Left kidney (tissue), 1 donor: ENCODE measurements at regions not wholly inside any gene's neighbourhood (a gene's known extent, or its start where the extent isn't known, plus 50 kb on each side); places are given as distances from the start of the nearest gene placed in this dataset.

Experiments used
- DNase-seq: peaks from one replicate; pipeline ENCODE4 v3.0.0-alpha.2; 2013

GRCh38 chr2:234674781-234675201, 177.9 kb upstream of the ARL4C start:
- DNase-seq: no peak

GRCh38 chr2:234673961-234674759, 177.3 kb upstream of the ARL4C start:
- no peak for DNase-seq

GRCh38 chr2:234673501-234673900, 176.6 kb upstream of the ARL4C start:
- no peak for DNase-seq

- no peak for DNase-seq
Observed at GRCh38 chr2:234672498-234673150, 175.7 kb upstream of the ARL4C start.

GRCh38 chr2:234671716-234672115, 174.8 kb upstream of the ARL4C start:
- no peak for DNase-seq

- no peak for DNase-seq
Observed at GRCh38 chr2:234671231-234671630, 174.3 kb upstream of the ARL4C start.

GRCh38 chr2:234670806-234671205, 173.9 kb upstream of the ARL4C start:
- DNase-seq: no peak

- no peak for DNase-seq
Observed at GRCh38 chr2:234670052-234670451, 173.2 kb upstream of the ARL4C start.

GRCh38 chr2:234669621-234670020, 172.7 kb upstream of the ARL4C start:
- no peak for DNase-seq

- no peak for DNase-seq
Observed at GRCh38 chr2:234669001-234669400, 172.1 kb upstream of the ARL4C start.

- DNase-seq: no peak
Observed at GRCh38 chr2:234666911-234667310, 170.0 kb upstream of the ARL4C start.

GRCh38 chr2:234665304-234665703, 168.4 kb upstream of the ARL4C start:
- no peak for DNase-seq

GRCh38 chr2:234661849-234662248, 165.0 kb upstream of the ARL4C start:
- no peak for DNase-seq

- no peak for DNase-seq
Observed at GRCh38 chr2:234661175-234661574, 164.3 kb upstream of the ARL4C start.

GRCh38 chr2:234655706-234656105, 158.8 kb upstream of the ARL4C start:
- no peak for DNase-seq

- DNase-seq: no peak
Observed at GRCh38 chr2:234650911-234651310, 154.0 kb upstream of the ARL4C start.

GRCh38 chr2:234649951-234650350, 153.1 kb upstream of the ARL4C start:
- DNase-seq: no peak

- DNase-seq: no peak
Observed at GRCh38 chr2:234643407-234643806, 146.5 kb upstream of the ARL4C start.

- DNase-seq: no peak
Observed at GRCh38 chr2:234641086-234641485, 144.2 kb upstream of the ARL4C start.

GRCh38 chr2:234640657-234641056, 143.8 kb upstream of the ARL4C start:
- DNase-seq: no peak

GRCh38 chr2:234638966-234639365, 142.1 kb upstream of the ARL4C start:
- DNase-seq: no peak

- DNase-seq: no peak
Observed at GRCh38 chr2:234635284-234635683, 138.4 kb upstream of the ARL4C start.

- no peak for DNase-seq
Observed at GRCh38 chr2:234633581-234634230, 136.8 kb upstream of the ARL4C start.
